ENCODE measurements at regions not wholly inside any gene's neighbourhood (a gene's known extent, or its start where the extent isn't known, plus 50 kb on each side); places are given as distances from the start of the nearest gene placed in this dataset.

DNA sequence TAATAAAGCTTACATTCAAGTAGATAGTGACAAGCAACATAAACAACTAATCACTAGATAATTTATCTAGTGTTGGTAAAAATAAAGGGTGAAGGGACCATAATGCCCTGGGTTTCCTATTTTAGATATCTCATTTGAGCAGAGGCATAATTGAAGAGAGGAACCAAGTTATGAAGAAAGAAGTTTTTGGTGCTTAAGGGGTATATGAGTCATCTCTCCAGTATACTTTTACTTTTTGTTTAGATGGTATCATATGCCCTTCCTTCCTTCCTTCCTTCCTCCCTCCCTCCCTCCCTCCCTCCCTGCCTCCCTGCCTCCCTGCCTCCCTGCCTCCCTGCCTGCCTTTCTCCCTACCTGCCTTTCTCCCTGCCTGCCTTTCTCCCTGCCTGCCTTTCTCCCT is 1053.5 kb upstream of the CELF4 start:
- ChIA-PET POLR2A (no interaction called here), CTCF (ENCODE audit: unreplicated experiment) (no interaction called here)

DNA sequence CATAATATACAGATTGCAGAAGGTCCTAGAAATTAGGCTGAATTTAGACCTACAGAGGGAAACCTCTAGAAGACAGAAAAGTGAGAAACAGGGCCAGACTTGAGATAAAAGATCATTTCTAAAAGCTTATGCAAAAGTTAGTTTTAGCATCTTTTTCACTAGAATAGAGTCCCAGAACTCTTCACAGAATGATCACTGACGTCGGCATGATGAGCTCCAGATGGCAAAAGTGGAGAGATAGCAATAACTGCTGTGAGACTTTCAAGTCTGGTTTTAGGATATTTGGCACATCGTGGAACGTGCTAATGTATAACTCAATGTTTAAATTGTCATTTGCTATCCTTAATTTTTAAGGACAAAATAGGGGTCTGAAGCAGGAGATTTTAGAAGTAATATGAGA is 1050.7 kb upstream of the CELF4 start:
- H2AFZ ChIP-seq (ENCODE audit: low read length): no peak overlapping the region
- no peak for DNase-seq (ENCODE audit: low spot score)
- H4K20me1 ChIP-seq (ENCODE audit: insufficient read depth, low read length): no peaks in the 10 kb centered on the region
- H3K27ac ChIP-seq (ENCODE audit: low read depth, low read length, poor library complexity, severe bottlenecking): no peak overlapping the region
- no TSS peak for BruUV-seq (replicated peaks)
- no peak overlapping the region for H3K4me3 ChIP-seq (ENCODE audit: low read depth, low read length, poor library complexity, severe bottlenecking)
- H3K36me3 ChIP-seq (ENCODE audit: insufficient read depth, low read length): no peaks in the 10 kb centered on the region
- H3K9me2 ChIP-seq (ENCODE audit: insufficient read depth, low read length): no peaks in the 10 kb centered on the region
- no peaks in the 10 kb centered on the region for H3K79me2 ChIP-seq (ENCODE audit: insufficient read depth, low read depth, low read length)
- no peak overlapping the region for H3K4me2 ChIP-seq (ENCODE audit: low read length)
- TF ChIP-seq, protein P1, sequence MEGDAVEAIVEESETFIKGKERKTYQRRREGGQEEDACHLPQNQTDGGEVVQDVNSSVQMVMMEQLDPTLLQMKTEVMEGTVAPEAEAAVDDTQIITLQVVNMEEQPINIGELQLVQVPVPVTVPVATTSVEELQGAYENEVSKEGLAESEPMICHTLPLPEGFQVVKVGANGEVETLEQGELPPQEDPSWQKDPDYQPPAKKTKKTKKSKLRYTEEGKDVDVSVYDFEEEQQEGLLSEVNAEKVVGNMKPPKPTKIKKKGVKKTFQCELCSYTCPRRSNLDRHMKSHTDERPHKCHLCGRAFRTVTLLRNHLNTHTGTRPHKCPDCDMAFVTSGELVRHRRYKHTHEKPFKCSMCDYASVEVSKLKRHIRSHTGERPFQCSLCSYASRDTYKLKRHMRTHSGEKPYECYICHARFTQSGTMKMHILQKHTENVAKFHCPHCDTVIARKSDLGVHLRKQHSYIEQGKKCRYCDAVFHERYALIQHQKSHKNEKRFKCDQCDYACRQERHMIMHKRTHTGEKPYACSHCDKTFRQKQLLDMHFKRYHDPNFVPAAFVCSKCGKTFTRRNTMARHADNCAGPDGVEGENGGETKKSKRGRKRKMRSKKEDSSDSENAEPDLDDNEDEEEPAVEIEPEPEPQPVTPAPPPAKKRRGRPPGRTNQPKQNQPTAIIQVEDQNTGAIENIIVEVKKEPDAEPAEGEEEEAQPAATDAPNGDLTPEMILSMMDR (conservative IDR thresholded peaks at IDR 0.05; ENCODE audit: low read length): no peak
- intact Hi-C loops (cut with micrococcal nuclease; ENCODE audit: unreplicated experiment): no loop called here
- CTCF ChIA-PET (ENCODE audit: unreplicated experiment): no interaction called here
- H3K9me3 ChIP-seq (ENCODE audit: low read length): no peaks in the 10 kb centered on the region
- no peaks in the 10 kb centered on the region for H3K4me1 ChIP-seq (ENCODE audit: insufficient read depth, low read length, poor library complexity, severe bottlenecking)
- POLR2A ChIA-PET: no interaction called here

More for the DNA sequence above, 1053.5 kb upstream of the CELF4 start:
- Histone ChIP-seq H4K20me1 (ENCODE audit: insufficient read depth, low read length) (no peaks in the 10 kb centered on the region), H2AFZ (ENCODE audit: low read length) (no peak overlapping the region), H3K36me3 (ENCODE audit: insufficient read depth, low read length) (no peaks in the 10 kb centered on the region), H3K4me1 (ENCODE audit: insufficient read depth, low read length, poor library complexity, severe bottlenecking) (no peaks in the 10 kb centered on the region), H3K79me2 (ENCODE audit: insufficient read depth, low read depth, low read length) (no peaks in the 10 kb centered on the region), H3K9me3 (ENCODE audit: low read length) (no peaks in the 10 kb centered on the region), H3K9me2 (ENCODE audit: insufficient read depth, low read length) (no peaks in the 10 kb centered on the region), H3K27ac (ENCODE audit: low read depth, low read length, poor library complexity, severe bottlenecking) (no peak overlapping the region), H3K4me3 (ENCODE audit: low read depth, low read length, poor library complexity, severe bottlenecking) (no peak overlapping the region), H3K4me2 (ENCODE audit: low read length) (no peak overlapping the region)
- TF ChIP-seq EZH2phosphoT487 (IDR thresholded peaks at IDR 0.05; ENCODE audit: borderline replicate concordance, low read depth, low read length): no peak
- TF ChIP-seq, protein P1 (conservative IDR thresholded peaks at IDR 0.05; ENCODE audit: low read length): no peak
- DNase-seq (ENCODE audit: low spot score): no peak
- BruUV-seq (replicated peaks): no TSS peak
- intact Hi-C loops (cut with micrococcal nuclease; ENCODE audit: unreplicated experiment): no loop called here

DNA sequence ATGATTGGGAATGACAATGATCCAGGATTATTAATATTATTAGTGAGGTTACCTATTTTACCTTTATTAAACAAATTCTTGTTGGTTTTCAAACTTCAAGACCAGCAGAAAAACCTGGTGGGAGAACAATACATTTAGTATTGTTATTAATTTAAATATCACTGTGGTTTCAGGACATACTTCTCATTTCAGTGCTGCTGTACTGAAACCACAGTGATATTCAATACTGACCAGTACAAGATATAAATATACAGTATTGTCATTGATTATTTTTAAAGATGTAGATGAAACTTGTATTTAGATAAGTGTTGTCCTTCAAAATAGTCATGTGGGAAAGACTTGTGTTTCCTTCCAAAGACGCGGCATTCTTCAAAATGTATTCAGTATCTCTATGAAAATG is 1047.3 kb upstream of the CELF4 start:
- no peak for DNase-seq (ENCODE audit: low spot score)
- H3K36me3 ChIP-seq (ENCODE audit: insufficient read depth, low read length): no peaks in the 10 kb centered on the region
- no peaks in the 10 kb centered on the region for H3K79me2 ChIP-seq (ENCODE audit: insufficient read depth, low read depth, low read length)
- H2AFZ ChIP-seq (ENCODE audit: low read length): no peak overlapping the region
- H3K4me1 ChIP-seq (ENCODE audit: insufficient read depth, low read length, poor library complexity, severe bottlenecking): no peaks in the 10 kb centered on the region
- intact Hi-C loops (cut with micrococcal nuclease; ENCODE audit: unreplicated experiment): loop anchor here (5.0 kb wide), 1 partner anchor 106 kb away; no protein-coding TSS in a partner anchor
- no peak overlapping the region for H3K27ac ChIP-seq (ENCODE audit: low read depth, low read length, poor library complexity, severe bottlenecking)
- TF ChIP-seq, protein P1 (conservative IDR thresholded peaks at IDR 0.05; ENCODE audit: low read length): no peak
- no TSS peak for BruUV-seq (replicated peaks)
- no peak overlapping the region for H3K4me2 ChIP-seq (ENCODE audit: low read length)
- no peaks in the 10 kb centered on the region for H3K9me2 ChIP-seq (ENCODE audit: insufficient read depth, low read length)
- no peaks in the 10 kb centered on the region for H3K9me3 ChIP-seq (ENCODE audit: low read length)
- ChIA-PET POLR2A (no interaction called here), CTCF (ENCODE audit: unreplicated experiment) (no interaction called here)
- H4K20me1 ChIP-seq (ENCODE audit: insufficient read depth, low read length): no peaks in the 10 kb centered on the region
- H3K4me3 ChIP-seq (ENCODE audit: low read depth, low read length, poor library complexity, severe bottlenecking): no peak overlapping the region
